ENCODE measurements at regions not wholly inside any gene's neighbourhood (a gene's known extent, or its start where the extent isn't known, plus 50 kb on each side); places are given as distances from the start of the nearest gene placed in this dataset.

DNA sequence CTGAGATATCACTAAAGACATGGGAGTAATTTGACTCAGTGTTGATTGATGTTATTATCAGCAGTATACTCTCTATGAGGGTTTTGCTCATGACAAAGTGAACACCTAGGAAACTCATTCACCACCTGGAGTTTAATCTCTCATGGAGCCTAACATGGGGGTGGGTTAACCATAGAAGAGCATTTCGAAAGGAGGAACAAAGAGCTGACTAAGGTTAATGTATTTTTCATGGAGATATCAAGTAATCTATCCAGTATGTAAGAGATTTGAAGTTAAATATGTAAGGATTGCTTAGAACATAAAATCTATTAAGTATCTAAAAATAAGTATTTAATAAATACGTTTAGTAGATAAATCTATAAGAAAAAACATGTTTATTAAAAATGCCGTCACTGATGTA is 917.8 kb downstream of the EPHA4 start:
- TF ChIP-seq ZBTB21 (tag by site-specific recombination; IDR thresholded peaks at IDR 0.05), result no peak
- TF ChIP-seq ZNF221 (tag by site-specific recombination; IDR thresholded peaks at IDR 0.05; ENCODE audit: borderline replicate concordance), result no peak
- no peak for TF ChIP-seq ZNF521 (tag by site-specific recombination; IDR thresholded peaks at IDR 0.05)
- TF ChIP-seq ZNF416 (tag by site-specific recombination; IDR thresholded peaks at IDR 0.05), result no peak
- no peak for TF ChIP-seq GLIS2 (tag by site-specific recombination; IDR thresholded peaks at IDR 0.05)
- TF ChIP-seq ZNF571 (tag by site-specific recombination; IDR thresholded peaks at IDR 0.05), result no peak
- TF ChIP-seq, protein P1, sequence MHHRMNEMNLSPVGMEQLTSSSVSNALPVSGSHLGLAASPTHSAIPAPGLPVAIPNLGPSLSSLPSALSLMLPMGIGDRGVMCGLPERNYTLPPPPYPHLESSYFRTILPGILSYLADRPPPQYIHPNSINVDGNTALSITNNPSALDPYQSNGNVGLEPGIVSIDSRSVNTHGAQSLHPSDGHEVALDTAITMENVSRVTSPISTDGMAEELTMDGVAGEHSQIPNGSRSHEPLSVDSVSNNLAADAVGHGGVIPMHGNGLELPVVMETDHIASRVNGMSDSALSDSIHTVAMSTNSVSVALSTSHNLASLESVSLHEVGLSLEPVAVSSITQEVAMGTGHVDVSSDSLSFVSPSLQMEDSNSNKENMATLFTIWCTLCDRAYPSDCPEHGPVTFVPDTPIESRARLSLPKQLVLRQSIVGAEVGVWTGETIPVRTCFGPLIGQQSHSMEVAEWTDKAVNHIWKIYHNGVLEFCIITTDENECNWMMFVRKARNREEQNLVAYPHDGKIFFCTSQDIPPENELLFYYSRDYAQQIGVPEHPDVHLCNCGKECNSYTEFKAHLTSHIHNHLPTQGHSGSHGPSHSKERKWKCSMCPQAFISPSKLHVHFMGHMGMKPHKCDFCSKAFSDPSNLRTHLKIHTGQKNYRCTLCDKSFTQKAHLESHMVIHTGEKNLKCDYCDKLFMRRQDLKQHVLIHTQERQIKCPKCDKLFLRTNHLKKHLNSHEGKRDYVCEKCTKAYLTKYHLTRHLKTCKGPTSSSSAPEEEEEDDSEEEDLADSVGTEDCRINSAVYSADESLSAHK (tag by site-specific recombination; IDR thresholded peaks at IDR 0.05), result no peak
